Endothelial cell of umbilical vein (primary cell): ENCODE measurements at regions not wholly inside any gene's neighbourhood (a gene's known extent, or its start where the extent isn't known, plus 50 kb on each side); places are given as distances from the start of the nearest gene placed in this dataset.
"Not testable (repeated sequence)": the region's sequence is repeated elsewhere in the genome, so short reads cannot be mapped to it uniquely, and the experiment has no call there.

ENCODE experiments used
- CTCF ChIP-seq, 2 donors: IDR thresholded peaks; 1 replicate in 1 of 2; 2 replicates in 1 of 2; pipeline ENCODE4 v1.5.1; 2011; ENCODE audit warnings: low read length in 2 of 2, mild to moderate bottlenecking in 2 of 2, moderate library complexity in 2 of 2, control low read depth in 1 of 2, inconsistent platforms in 1 of 2, low read depth in 1 of 2; ENCODE audit not compliant: insufficient read depth in 1 of 2; ENCODE audit errors: extremely low read depth in 1 of 2
- EZH2 ChIP-seq: IDR thresholded peaks from 2 replicates; pipeline ENCODE4 v1.6.1; 2012; ENCODE audit warnings: borderline replicate concordance, low read depth, mild to moderate bottlenecking, moderate library complexity, low read length, inconsistent platforms; ENCODE audit not compliant: severe bottlenecking
- FOS ChIP-seq: IDR thresholded peaks from 2 replicates; pipeline ENCODE4 v1.6.1; 2011; ENCODE audit warnings: mild to moderate bottlenecking, low read length, moderate library complexity, borderline replicate concordance; ENCODE audit not compliant: insufficient read depth
- GATA2 ChIP-seq: IDR thresholded peaks from 2 replicates; pipeline ENCODE4 v1.7.0; 2011; ENCODE audit warnings: low read depth, mild to moderate bottlenecking, moderate library complexity, mixed read lengths, low read length; ENCODE audit not compliant: insufficient read length, insufficient read depth
- JUN ChIP-seq: IDR thresholded peaks from 2 replicates; pipeline ENCODE4 v1.6.1; 2011; ENCODE audit warnings: borderline replicate concordance, low read depth; ENCODE audit not compliant: insufficient read length, insufficient read depth
- MYC ChIP-seq: IDR thresholded peaks from one replicate; pipeline ENCODE4 v1.6.1; 2011; ENCODE audit warnings: mild to moderate bottlenecking, low read depth, low read length
- POLR2A ChIP-seq: IDR thresholded peaks from 2 replicates; pipeline ENCODE4 v1.6.1; 2012; ENCODE audit warnings: low read depth, mild to moderate bottlenecking, control low read depth, low read length
- POLR2AphosphoS5 ChIP-seq: IDR thresholded peaks from 2 replicates; pipeline ENCODE4 v1.6.1; 2012; ENCODE audit warnings: low read depth, mild to moderate bottlenecking, control low read depth, low read length, moderate library complexity; ENCODE audit not compliant: insufficient read depth
- TF ChIP-seq, protein P1 (sequence below): IDR thresholded peaks from 2 replicates; pipeline ENCODE4 v1.6.1; 2011; ENCODE audit not compliant: insufficient read depth, insufficient read length

- not testable (repeated sequence) for TF ChIP-seq CTCF (IDR thresholded peaks at IDR 0.05; ENCODE audit: extremely low read depth in 1 of 2, insufficient read depth in 1 of 2, low read depth in 1 of 2, low read length in 2 of 2); EZH2; POLR2AphosphoS5; POLR2A; FOS; MYC; JUN; GATA2
- TF ChIP-seq, protein P1, sequence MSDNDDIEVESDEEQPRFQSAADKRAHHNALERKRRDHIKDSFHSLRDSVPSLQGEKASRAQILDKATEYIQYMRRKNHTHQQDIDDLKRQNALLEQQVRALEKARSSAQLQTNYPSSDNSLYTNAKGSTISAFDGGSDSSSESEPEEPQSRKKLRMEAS = not testable (repeated sequence)
These were observed 332.9 kb upstream of the ID2 start for GRCh38 chr2:8348911-8349310.
